ENCODE measurements at regions not wholly inside any gene's neighbourhood (a gene's known extent, or its start where the extent isn't known, plus 50 kb on each side); places are given as distances from the start of the nearest gene placed in this dataset.

DNA sequence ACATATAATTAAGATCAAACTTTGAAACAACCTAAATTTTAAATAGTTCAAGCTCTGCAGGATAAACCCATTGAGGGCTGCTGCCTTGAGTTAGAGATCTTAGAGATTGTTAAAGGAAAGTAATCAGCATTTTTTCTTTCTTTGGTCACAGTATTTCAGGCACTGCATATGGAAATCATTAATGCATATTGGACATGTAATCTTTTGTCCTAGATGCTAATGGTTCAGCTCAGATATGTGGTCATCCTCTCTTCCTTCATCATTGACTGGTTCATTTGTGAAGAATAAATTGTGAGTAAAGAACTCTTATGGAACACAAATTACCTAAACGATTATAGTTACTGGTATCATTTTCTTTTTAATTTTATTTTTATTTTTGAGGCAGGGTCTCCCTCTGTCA lies 82.0 kb upstream of the PRLR start:
- DNase-seq: no peak

DNA sequence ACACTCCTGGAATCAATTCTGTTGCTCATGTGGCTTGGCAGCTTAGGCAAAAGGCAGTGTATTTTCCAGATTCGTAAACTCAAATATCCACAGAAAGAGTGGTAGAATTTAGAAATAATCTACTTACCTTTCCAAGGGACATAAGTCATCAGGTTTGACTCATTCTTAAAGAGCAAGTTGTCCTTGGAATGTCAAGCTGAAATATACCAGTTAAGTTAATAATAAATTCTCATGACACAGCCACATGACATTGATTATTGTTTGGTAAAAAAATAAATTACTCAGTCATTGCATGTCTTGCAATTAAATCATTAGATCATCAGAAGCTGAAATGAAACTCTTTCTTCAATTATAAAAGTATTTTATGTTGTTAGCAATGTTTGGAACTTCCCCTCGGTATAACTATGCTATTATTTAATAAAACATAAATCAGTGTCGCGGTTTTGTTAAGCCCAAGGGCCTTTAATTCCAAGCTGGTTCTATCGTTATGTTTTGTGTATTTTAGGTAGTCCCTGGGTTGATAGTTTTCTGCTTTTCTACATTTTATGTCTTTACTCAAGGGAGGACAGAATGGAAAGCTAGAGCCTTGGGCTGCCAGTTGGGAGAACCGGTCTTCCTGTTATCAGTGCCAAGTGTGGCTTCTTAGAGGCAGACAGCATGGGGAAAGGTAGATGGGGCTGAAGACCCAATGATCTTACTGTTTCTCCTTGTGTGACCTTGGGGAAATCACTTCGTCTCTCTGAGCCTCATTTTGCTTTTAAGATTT lies 79.3 kb upstream of the PRLR start:
- no peak for DNase-seq

DNA sequence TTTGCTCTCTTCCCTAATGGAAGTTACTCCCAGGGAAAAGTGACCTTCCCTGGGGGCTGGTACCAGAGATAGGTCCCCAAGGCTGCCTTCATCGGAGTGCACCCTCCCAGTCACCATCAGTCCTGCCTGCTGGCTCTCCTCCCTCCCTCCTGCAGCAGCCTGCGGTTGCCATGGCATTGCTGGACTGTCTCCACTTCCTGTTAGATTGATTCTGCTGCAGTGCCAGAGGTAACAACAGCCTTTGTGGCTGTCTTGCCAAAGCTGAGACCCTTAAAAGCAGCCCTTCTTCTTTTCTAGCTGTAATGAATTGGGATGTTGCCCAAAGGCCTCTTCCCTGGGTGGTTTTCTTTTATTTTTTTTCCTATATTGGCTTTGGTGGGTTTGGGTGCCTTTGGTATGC lies 78.1 kb upstream of the PRLR start:
- DNase-seq: no peak

DNA sequence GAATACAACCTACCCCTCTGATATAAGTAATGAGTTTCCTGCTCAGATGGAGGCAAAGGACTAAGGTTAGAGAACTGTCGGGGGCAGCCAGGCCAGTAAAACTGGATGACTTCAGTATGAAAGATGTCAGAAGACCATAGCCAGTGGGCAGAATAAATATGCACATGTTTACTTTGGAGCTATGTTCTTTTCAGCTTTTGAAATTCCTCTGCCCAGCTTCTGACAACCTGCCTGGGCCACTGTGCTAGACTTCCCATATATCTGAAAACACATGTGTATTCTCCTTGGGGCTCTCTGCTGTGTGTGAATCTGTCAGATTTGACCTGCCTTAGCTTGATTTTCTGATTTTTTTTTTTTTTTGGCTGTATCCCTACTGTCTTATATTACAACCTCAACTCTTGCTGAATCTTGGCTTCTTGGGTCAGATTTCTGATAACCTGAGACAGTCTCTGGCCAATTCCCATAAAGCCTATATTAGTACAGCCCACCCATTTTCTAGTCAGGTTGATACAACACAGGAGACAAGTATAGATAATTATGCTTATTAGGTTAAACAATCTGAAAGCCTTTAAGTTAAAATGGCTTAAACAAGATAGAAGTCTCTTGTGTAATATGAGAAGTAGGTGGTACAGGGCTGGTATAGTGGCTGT lies 76.6 kb upstream of the PRLR start:
- no peak for DNase-seq

DNA sequence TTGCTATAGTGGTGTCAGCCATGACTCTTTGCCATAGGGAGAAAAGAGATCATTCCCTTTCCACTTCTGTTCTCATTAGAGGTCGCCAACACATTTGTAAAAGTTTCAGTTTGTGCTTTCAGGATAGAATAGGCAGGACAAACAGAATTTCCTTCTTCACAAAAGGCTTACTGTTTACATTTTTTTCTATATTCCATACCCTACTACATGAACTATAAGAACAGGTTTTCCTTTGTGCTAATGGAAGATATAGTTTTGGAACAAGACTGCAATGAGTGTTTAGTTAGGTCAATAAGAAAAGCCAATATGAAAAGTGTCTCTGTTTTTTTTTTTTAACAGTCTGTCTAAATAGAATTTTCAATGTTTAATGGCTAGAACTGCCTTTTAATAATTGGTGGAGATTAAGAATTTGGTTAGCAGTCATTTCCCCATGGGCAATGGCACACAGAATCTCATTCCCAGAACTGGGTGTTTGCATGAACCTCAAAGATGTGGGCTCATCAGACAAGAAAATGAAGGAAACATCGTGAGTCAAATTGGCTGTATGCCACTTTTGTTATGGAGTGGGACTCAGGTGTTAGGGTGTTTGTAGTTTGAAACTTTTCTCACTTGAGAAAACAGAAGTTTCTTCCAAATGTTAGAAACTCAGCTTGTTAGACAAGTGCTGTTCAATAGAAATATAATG lies 75.2 kb upstream of the PRLR start:
- DNase-seq: no peak

DNA sequence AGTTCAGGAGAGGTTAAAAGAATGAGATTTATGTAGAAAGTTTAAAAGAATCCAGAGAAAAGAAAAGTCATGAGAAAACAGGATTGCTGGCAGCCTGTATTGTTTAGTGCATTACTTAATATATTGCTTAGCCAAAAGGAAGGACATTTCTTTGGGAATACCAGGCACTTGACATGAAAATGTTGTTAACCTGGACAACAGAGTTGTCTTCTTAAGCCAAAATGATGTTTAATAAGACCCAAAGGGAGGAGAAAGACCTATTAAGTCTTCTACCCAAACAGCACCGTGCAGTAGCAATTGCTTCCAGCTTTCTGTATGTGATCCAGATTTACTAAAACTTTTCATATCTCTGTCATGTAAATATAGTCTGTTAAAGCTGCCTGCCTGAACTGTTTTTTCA lies 74.0 kb upstream of the PRLR start:
- no peak for DNase-seq

DNA sequence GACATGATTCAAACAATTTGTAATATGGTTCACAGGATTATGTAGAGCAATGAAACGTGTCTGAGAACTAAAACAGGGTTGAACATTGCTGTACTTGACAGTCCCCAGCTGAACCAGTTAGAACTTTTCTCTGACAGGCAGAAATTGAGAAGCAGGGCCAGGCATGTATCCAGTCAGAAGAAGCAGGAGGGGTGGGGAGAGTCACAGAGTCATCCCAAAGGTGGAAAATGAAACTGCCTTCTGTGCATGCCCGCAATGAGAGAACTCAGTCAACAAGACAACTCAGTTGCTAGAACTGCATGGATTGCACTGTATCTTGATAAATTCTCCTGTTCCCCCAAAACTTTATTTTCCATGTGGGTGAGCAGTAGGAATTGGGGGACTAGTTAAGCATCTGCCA lies 72.9 kb upstream of the PRLR start:
- DNase-seq: no peak

DNA sequence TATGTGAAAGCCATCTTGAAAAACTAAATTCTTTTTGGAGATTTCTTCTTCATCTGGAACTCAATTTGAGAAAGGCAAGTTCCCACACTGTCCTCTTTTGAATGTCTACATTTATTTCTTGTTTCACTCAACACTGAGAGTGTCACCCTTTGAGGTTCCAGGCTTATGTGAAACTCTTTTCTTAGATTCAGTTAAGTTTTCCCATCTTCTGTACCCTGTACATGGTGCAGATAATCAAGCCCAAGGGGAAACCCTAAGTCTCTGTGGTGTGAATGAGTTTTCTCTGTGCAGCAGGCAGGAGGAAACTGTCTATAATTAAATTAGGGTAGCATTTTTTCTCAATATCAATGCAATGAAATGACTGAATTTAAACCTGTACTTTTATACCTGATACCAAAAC lies 72.3 kb upstream of the PRLR start:
- DNase-seq: no peak

DNA sequence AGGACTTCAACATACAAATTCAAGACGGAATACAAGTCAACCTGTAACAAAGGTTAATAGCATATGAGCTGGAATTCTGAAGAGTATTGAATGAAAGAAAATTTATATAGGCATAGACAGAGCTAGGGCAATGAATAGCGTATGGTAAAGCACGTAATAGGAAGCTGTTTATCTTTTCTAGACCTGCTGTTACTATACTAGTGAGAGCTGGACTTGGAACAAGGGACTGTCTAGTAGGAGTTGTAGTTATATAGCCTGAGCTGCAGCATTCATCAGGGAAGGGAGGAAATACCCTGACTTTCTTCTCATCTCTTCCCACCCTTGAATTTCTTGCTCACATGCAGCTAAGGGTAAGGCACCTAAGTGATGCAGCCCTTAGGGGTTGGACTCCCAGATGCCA lies 67.5 kb upstream of the PRLR start:
- DNase-seq: no peak

DNA sequence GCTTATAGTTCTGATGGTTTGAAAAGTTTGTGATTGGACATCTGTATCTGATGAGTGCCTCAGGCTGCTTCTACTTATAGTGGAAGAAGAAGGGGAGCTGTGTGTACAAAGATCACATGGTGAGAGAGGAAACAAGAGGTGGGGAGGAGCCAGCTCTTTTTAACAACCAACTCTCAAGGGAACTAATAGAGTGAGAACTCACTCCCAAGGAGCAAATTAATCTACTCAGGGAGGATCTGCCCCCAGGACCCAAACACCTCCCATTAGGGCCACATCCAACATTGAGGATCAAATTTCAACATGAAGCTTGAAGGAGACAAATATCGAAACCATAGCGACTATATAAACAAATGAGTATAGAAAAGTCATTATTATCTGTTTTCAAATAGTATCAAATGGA lies 64.7 kb upstream of the PRLR start:
- DNase-seq: no peak

DNA sequence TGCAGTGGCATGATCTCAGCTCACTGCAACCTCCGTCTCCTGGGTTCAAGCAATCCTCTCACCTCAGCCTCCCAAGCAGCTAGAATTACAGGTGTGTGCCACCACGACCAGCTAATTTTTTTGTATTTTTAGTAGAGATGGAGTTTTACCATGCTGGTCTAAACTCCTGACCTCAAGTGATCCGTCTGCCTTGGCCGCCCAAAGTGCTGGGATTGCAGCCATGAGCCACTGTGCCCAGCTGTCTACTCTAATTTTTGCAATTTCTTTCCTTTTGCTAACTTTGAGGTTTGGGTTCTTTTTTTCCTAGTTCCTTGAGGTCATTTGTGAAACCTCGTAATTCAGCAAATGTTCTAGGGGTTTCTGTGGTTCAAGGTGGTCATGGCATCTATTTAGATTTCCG lies 63.7 kb upstream of the PRLR start:
- no peak for DNase-seq

DNA sequence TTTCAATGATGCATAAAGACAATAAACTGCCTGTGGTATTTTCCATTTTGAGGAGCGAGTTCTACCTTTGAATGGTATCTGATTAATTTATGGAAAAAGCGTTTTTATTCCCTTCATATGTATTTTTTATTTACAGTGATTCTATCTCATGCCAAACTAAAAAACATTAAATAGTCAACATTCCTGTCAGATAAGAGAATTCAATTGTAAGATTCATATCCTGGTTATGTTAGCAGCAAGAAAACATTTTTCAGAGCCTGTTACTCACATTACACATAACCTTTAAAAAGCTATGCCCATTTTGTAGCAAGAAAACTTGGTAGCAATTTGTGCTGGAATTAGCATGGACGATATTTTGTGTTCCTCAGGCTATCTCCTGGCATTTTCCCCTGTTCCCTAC lies 55.1 kb upstream of the PRLR start:
- no peak for DNase-seq

DNA sequence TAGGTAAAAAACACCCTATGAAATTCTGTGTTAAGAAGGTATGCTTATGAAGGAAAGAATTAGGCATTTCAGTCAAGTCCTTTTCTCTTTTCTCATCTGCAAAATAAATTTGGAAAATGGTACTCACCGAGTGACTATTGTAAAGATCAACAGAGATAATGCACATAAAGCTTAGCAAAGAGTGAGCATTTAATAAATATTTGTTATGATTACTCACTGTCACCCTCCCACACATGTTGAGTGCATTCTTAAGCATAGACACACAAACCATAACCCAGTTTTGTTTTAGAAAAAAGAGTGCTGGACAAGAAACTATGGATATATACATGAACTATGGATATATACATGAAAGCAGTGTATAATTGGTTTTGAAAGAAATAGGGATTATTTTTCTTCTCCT lies 54.7 kb upstream of the PRLR start:
- DNase-seq: no peak

DNA sequence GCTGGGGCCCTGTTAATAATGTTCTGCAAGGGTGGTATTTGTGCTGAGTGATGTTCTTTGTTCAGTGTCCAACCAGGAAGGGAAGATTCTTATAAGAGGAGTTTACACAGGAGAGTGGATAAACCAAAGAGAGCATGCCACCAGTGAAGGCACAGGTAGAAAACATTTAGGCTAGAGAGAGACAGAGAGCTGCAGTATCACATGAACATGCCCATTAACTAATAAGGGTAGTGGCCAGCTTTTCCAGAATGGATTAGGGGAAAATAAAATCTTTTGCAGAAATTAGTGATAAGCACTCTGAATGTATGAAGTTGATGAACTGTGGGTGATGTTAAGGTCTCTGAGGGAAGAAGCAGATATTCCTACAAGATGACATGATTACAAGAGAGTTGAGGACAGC lies 54.1 kb upstream of the PRLR start:
- DNase-seq: no peak

DNA sequence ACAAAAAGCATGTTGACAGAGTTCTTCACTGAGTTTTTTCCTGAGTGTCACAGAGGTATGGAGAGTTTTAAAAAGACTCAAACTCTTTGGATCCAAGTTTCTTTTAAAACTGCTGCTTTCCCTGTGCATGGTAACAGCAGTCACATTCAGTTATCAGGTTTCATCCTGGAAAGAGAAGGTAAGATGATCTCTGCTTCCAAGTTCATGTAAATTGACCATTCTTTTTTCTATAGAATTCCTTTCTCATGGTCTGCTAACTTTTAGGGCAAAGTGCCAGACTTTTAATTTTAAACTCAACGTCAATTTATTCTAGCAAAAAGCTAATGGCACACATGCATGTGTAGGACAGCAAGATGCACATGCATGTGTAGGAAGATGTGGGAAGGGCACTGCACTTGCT lies 52.5 kb upstream of the PRLR start:
- DNase-seq: no peak

DNA sequence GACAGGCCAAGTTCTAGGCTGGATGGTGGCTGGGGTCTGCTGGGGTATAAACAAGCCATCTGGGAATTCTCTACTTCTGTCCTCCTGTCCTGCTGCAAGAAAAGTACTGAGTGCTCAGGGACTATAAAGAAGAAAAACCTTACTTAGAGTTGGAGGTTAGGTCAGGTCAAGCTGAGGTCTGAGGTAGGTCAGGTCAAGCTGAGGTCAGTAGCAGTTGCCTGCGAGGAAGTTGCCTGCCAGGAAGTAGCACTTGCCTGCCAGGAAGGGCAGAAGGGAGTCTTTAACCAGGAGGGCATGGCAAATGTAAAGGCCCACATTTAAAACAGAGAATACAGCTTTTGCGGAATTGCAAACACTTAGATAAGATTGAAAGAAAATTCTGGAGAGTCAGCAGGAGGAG lies 51.3 kb upstream of the PRLR start:
- no peak for DNase-seq
